Sigmoid colon (tissue), 4 donors: ENCODE measurements at regions not wholly inside any gene's neighbourhood (a gene's known extent, or its start where the extent isn't known, plus 50 kb on each side); places are given as distances from the start of the nearest gene placed in this dataset.

Source experiments
- POLR2AphosphoS5 ChIP-seq, 4 donors: sonication (generic); formaldehyde crosslinking; IDR thresholded peaks; one replicate each; pipeline ENCODE4 v1.6.1; 2017; ENCODE audit warnings: antibody characterized with exemption in 4 of 4
- TF ChIP-seq, protein P1 (sequence below), 4 experiments: fragments of 450-650 bp in 3 of 4; fragments of 200-600 bp in 1 of 4; IDR thresholded peaks; one replicate each; pipeline ENCODE4 v1.5.1; 2016 to 2019; ENCODE audit warnings: antibody characterized with exemption in 4 of 4, mild to moderate bottlenecking in 3 of 4, moderate library complexity in 2 of 4

DNA sequence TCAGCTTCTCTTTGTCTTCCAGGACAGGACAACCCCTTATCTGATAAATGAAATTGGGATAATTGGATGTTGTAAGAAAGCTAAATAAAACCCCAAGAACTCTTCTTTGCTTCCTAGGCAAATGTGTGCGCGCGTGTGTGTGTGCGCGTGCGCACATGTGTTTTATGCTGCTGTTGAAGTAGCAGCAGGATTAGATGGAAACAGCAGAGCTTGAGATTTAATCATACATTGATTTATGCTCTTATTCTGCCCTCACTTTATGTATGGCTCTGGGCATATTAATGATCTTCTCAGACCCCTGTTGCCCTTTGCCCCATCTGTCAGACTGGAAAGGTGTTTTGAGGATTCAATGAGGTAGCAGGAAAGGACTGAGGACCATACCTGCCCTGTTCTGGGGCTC, 324.0 kb upstream of the MAP3K7 start:
- TF ChIP-seq, protein P1, sequence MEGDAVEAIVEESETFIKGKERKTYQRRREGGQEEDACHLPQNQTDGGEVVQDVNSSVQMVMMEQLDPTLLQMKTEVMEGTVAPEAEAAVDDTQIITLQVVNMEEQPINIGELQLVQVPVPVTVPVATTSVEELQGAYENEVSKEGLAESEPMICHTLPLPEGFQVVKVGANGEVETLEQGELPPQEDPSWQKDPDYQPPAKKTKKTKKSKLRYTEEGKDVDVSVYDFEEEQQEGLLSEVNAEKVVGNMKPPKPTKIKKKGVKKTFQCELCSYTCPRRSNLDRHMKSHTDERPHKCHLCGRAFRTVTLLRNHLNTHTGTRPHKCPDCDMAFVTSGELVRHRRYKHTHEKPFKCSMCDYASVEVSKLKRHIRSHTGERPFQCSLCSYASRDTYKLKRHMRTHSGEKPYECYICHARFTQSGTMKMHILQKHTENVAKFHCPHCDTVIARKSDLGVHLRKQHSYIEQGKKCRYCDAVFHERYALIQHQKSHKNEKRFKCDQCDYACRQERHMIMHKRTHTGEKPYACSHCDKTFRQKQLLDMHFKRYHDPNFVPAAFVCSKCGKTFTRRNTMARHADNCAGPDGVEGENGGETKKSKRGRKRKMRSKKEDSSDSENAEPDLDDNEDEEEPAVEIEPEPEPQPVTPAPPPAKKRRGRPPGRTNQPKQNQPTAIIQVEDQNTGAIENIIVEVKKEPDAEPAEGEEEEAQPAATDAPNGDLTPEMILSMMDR (IDR thresholded peaks at IDR 0.05) = no peak
- no peak for TF ChIP-seq POLR2AphosphoS5 (IDR thresholded peaks at IDR 0.05)
